IMR-90 (cell line): ENCODE measurements at regions not wholly inside any gene's neighbourhood (a gene's known extent, or its start where the extent isn't known, plus 50 kb on each side); places are given as distances from the start of the nearest gene placed in this dataset.

Experiments
- ATAC-seq: fragments of 200-7000 bp; cut with Tn5 transposase; 2 replicates; pipeline ENCODE4 v1.9.1; 2020; ENCODE audit warnings: low read depth, mild to moderate bottlenecking, moderate library complexity
- BruUV-seq: library from RNA; stranded (reverse); fragments of 400-500 nt; replicated peaks from 2 replicates; lab custom pipeline; 2021; lab: Mats Ljungman, UMichigan
- CTCF ChIA-PET: fragments of 300-600 bp; formaldehyde crosslinking; extraction: SDS; loops from one replicate; lab custom pipeline; 2021; ENCODE audit warnings: antibody characterized with exemption; lab: Yijun Ruan, JAX
- POLR2A ChIA-PET: fragments of 300-600 bp; sonication (Branson Sonifier 250); formaldehyde crosslinking; loops from one replicate; lab custom pipeline; 2022; ENCODE audit warnings: antibody characterized with exemption; ENCODE audit not compliant: unreplicated experiment; lab: Charles Lee
- DNase-seq: peaks from one replicate; pipeline ENCODE4 v3.0.0; 2013
- H2AFZ ChIP-seq: replicated peaks from 2 replicates; pipeline ENCODE3; 2013; ENCODE audit warnings: low read length, mild to moderate bottlenecking; ENCODE audit not compliant: poor library complexity
- H2AK5ac ChIP-seq: 2 replicates; pipeline ENCODE4 v1.6.1; 2013; ENCODE audit warnings: low read depth, low read length, inconsistent platforms
- H2AK9ac ChIP-seq: replicated peaks from 2 replicates; pipeline ENCODE3; 2013; ENCODE audit warnings: mild to moderate bottlenecking, low read depth, low read length, moderate library complexity; ENCODE audit not compliant: poor library complexity
- H2BK120ac ChIP-seq: 2 replicates; pipeline ENCODE4 v1.6.1; 2013; ENCODE audit warnings: low read depth, low read length, inconsistent platforms
- H2BK15ac ChIP-seq: 3 replicates; pipeline ENCODE4 v1.6.1; 2013; ENCODE audit warnings: low read depth, low read length, inconsistent platforms
- H2BK20ac ChIP-seq: 2 replicates; pipeline ENCODE4 v1.6.1; 2013; ENCODE audit warnings: low read depth, mild to moderate bottlenecking, inconsistent platforms, low read length, moderate library complexity
- H2BK5ac ChIP-seq: 2 replicates; pipeline ENCODE4 v1.6.1; 2013; ENCODE audit warnings: mild to moderate bottlenecking, low read depth, low read length, inconsistent platforms; ENCODE audit not compliant: poor library complexity, severe bottlenecking
- H3K14ac ChIP-seq: replicated peaks from 2 replicates; pipeline ENCODE4 v1.6.1; 2013; ENCODE audit warnings: low read depth, low read length, inconsistent platforms
- H3K18ac ChIP-seq: 2 replicates; pipeline ENCODE4 v1.6.1; 2013; ENCODE audit warnings: low read depth, low read length, control low read depth
- H3K23ac ChIP-seq: 2 replicates; pipeline ENCODE4 v1.6.1; 2013; ENCODE audit warnings: low read depth, low read length, inconsistent platforms
- H3K27ac ChIP-seq: 2 replicates; pipeline ENCODE4 v1.5.1; 2013; ENCODE audit warnings: mild to moderate bottlenecking, control low read depth, low read length; ENCODE audit not compliant: insufficient read depth
- H3K27me3 ChIP-seq: 2 replicates; pipeline ENCODE4 v1.6.1; 2013; ENCODE audit warnings: low read length; ENCODE audit not compliant: control insufficient read depth, insufficient read depth
- H3K36me3 ChIP-seq: 2 replicates; pipeline ENCODE4 v1.6.1; 2013; ENCODE audit warnings: low read length, mixed read lengths; ENCODE audit not compliant: control insufficient read depth, insufficient read depth
- H3K4ac ChIP-seq: 2 replicates; pipeline ENCODE4 v1.6.1; 2013; ENCODE audit warnings: low read depth, low read length, inconsistent platforms
- H3K4me1 ChIP-seq: 2 replicates; pipeline ENCODE4 v1.6.1; 2013; ENCODE audit warnings: low read length, mixed read lengths; ENCODE audit not compliant: control insufficient read depth, insufficient read depth
- H3K4me2 ChIP-seq: 2 replicates; pipeline ENCODE4 v1.6.1; 2013; ENCODE audit warnings: low read depth, mild to moderate bottlenecking, control low read depth, low read length, moderate library complexity
- H3K4me3 ChIP-seq: 2 replicates; pipeline ENCODE4 v1.5.1; 2013; ENCODE audit warnings: low read depth, mild to moderate bottlenecking, control low read depth, low read length, moderate library complexity; ENCODE audit not compliant: insufficient read depth
- H3K56ac ChIP-seq: 2 replicates; pipeline ENCODE4 v1.6.1; 2013; ENCODE audit warnings: low read length, inconsistent platforms; ENCODE audit not compliant: insufficient read depth; ENCODE audit errors: extremely low read depth
- H3K79me1 ChIP-seq, 2 experiments: 2 replicates each; pipeline ENCODE4 v1.6.1; 2013; ENCODE audit warnings: low read length in 2 of 2, inconsistent platforms in 1 of 2, low read depth in 1 of 2
- H3K9ac ChIP-seq: 2 replicates; pipeline ENCODE4 v1.6.1; 2013; ENCODE audit warnings: low read depth, low read length, control low read depth
- H3K9me1 ChIP-seq: 2 replicates; pipeline ENCODE4 v1.6.1; 2013; ENCODE audit warnings: low read length, inconsistent platforms; ENCODE audit not compliant: insufficient read depth
- H3K9me3 ChIP-seq: 2 replicates; pipeline ENCODE4 v1.6.1; 2013; ENCODE audit warnings: low read length; ENCODE audit not compliant: control insufficient read depth, insufficient read depth
- H4K20me1 ChIP-seq: 2 replicates; pipeline ENCODE4 v1.6.1; 2013; ENCODE audit warnings: low read length, inconsistent platforms; ENCODE audit not compliant: insufficient read depth
- H4K5ac ChIP-seq: 2 replicates; pipeline ENCODE4 v1.6.1; 2013; ENCODE audit warnings: mild to moderate bottlenecking, low read depth, low read length, control low read depth
- H4K8ac ChIP-seq, 2 experiments: 2 replicates each; pipeline ENCODE4 v1.6.1; 2013; ENCODE audit warnings: low read depth in 2 of 2, low read length in 2 of 2, control low read depth in 1 of 2, inconsistent platforms in 1 of 2
- H4K91ac ChIP-seq: 2 replicates; pipeline ENCODE4 v1.6.1; 2013; ENCODE audit warnings: low read depth, low read length, inconsistent platforms; ENCODE audit not compliant: insufficient read depth
- CEBPB ChIP-seq: IDR thresholded peaks from 2 replicates; pipeline ENCODE4 v1.6.1; 2012; ENCODE audit warnings: low read depth, low read length, improper control_type of control experiment
- FOS ChIP-seq: fragments of 150-350 bp; IDR thresholded peaks from 2 replicates; pipeline ENCODE4 v1.6.1; 2016; ENCODE audit warnings: low read depth, low read length
- POLR2A ChIP-seq: IDR thresholded peaks from 2 replicates; pipeline ENCODE4 v1.6.1; 2012; ENCODE audit warnings: mild to moderate bottlenecking, low read depth, low read length
- RAD21 ChIP-seq: IDR thresholded peaks from 2 replicates; pipeline ENCODE4 v1.6.1; 2012; ENCODE audit warnings: low read length, improper control_type of control experiment
- WGBS, 2 experiments: methylation state at CpG; one replicate each; pipeline versions ENCODE4 v1.1.5 to v1.1.7; 2013; ENCODE audit warnings: missing lambda C conversion rate in 2 of 2; ENCODE audit not compliant: insufficient read length in 1 of 2; ENCODE audit errors: extremely low coverage in 2 of 2; 5-methylcytosine and 5-hydroxymethylcytosine counted together
- dilution Hi-C: fragments of 300-500 bp; cut with HindIII; formaldehyde crosslinking; loops from one replicate; pipeline ENCODE4 v1.14.3; 2018; ENCODE audit warnings: low sequenced_read_pairs; ENCODE audit not compliant: unreplicated experiment
- in situ Hi-C: fragments of 300-500 bp; cut with MboI; formaldehyde crosslinking; loops from 3 replicates; pipeline ENCODE4 v1.14.3; 2019; ENCODE audit warnings: low sequenced_read_pairs, inconsistent platforms, mixed read lengths
- intact Hi-C: fragments of 100-400 bp; cut with micrococcal nuclease; formaldehyde crosslinking; loops from 2 replicates; pipeline ENCODE4 v1.10.0; 2022
- TF ChIP-seq, protein P1 (sequence below): fragments of 150-350 bp; IDR thresholded peaks from 2 replicates; pipeline ENCODE4 v1.6.1; 2016; ENCODE audit warnings: low read depth, mild to moderate bottlenecking, low read length, moderate library complexity, borderline replicate concordance
- TF ChIP-seq, protein P2 (sequence below): conservative IDR thresholded peaks from 2 replicates; pipeline ENCODE4 v1.5.1; 2012; ENCODE audit warnings: mild to moderate bottlenecking, low read depth, low read length, improper control_type of control experiment

DNA sequence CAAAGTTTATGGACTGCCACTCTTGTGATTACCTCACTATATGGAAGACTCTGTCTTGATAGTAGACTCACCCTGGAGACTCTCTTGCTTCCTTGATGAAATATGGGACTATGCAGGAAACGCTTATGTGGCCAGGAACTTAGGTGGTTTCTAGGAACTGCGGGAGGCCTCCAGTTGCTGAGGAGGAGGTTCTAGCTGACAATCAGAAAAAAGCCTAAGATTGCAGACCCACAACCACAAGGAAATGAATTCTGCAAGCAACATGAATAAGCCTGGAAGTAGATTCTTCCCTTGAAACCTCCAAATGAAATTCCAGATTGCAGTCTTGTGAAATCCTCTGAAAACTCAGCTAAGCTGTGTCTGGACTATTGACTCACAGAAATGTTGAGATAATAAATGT is 88.9 kb upstream of the COL11A1 start:
- no peaks in the 10 kb centered on the region for H3K79me1 ChIP-seq
- no peak overlapping the region for H2AFZ ChIP-seq
- WGBS, 2 experiments: no CpG with 5 or more reads among the region's 2 CpGs
- TF ChIP-seq FOS: no peak
- peak; percentile 68 for TF ChIP-seq CEBPB
- TF ChIP-seq, protein P1, sequence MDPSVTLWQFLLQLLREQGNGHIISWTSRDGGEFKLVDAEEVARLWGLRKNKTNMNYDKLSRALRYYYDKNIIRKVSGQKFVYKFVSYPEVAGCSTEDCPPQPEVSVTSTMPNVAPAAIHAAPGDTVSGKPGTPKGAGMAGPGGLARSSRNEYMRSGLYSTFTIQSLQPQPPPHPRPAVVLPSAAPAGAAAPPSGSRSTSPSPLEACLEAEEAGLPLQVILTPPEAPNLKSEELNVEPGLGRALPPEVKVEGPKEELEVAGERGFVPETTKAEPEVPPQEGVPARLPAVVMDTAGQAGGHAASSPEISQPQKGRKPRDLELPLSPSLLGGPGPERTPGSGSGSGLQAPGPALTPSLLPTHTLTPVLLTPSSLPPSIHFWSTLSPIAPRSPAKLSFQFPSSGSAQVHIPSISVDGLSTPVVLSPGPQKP: no peak
- TF ChIP-seq, protein P2, sequence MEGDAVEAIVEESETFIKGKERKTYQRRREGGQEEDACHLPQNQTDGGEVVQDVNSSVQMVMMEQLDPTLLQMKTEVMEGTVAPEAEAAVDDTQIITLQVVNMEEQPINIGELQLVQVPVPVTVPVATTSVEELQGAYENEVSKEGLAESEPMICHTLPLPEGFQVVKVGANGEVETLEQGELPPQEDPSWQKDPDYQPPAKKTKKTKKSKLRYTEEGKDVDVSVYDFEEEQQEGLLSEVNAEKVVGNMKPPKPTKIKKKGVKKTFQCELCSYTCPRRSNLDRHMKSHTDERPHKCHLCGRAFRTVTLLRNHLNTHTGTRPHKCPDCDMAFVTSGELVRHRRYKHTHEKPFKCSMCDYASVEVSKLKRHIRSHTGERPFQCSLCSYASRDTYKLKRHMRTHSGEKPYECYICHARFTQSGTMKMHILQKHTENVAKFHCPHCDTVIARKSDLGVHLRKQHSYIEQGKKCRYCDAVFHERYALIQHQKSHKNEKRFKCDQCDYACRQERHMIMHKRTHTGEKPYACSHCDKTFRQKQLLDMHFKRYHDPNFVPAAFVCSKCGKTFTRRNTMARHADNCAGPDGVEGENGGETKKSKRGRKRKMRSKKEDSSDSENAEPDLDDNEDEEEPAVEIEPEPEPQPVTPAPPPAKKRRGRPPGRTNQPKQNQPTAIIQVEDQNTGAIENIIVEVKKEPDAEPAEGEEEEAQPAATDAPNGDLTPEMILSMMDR: no peak
- no peak for TF ChIP-seq POLR2A
- TF ChIP-seq RAD21: no peak
- H3K27me3 ChIP-seq: no peaks in the 10 kb centered on the region
- ChIA-PET POLR2A (no interaction called here), CTCF (interaction anchor here (0.6 kb wide), 1 partner anchor 102 kb away, joined by 6 read pairs; no protein-coding TSS in a partner anchor)
- no peak overlapping the region for H3K56ac ChIP-seq
- in situ Hi-C loops (no loop called here), dilution Hi-C loops (no loop called here), intact Hi-C loops (no loop called here)
- H3K27ac ChIP-seq: no peak overlapping the region
- H3K4me3 ChIP-seq: no peak overlapping the region
- H2AK5ac ChIP-seq: no peak overlapping the region
- no peak overlapping the region for H2BK5ac ChIP-seq
- BruUV-seq: no TSS peak
- no peak overlapping the region for H2BK120ac ChIP-seq
- no peaks in the 10 kb centered on the region for H4K20me1 ChIP-seq
- no peak overlapping the region for H2BK20ac ChIP-seq
- H4K8ac ChIP-seq: no peak overlapping the region
- peak overlapping the region; percentile 58; the same call in 1 of the 2 replicates for H4K5ac ChIP-seq
- no peaks in the 10 kb centered on the region for H3K4me1 ChIP-seq
- H2BK15ac ChIP-seq: no peak overlapping the region
- no peak overlapping the region for H4K91ac ChIP-seq
- H3K36me3 ChIP-seq: no peaks in the 10 kb centered on the region
- H3K14ac ChIP-seq: no peak overlapping the region; the same call in 1 of the 2 replicates
- H2AK9ac ChIP-seq: no peak overlapping the region
- ATAC-seq (no peak; the same call in 1 of the 2 replicates), DNase-seq (peak; percentile 49)
- no peak overlapping the region for H3K4me2 ChIP-seq
- no peak overlapping the region for H3K9ac ChIP-seq
- no peaks in the 10 kb centered on the region for H3K9me1 ChIP-seq
- no peaks in the 10 kb centered on the region for H3K9me3 ChIP-seq
- no peak overlapping the region for H3K18ac ChIP-seq
- no peak overlapping the region for H3K23ac ChIP-seq
- no peak overlapping the region for H3K4ac ChIP-seq
